DMS79 (cell line): ENCODE measurements at regions not wholly inside any gene's neighbourhood (a gene's known extent, or its start where the extent isn't known, plus 50 kb on each side); places are given as distances from the start of the nearest gene placed in this dataset.
"Not testable (repeated sequence)": the region's sequence is repeated elsewhere in the genome, so short reads cannot be mapped to it uniquely, and the experiment has no call there.

Experiments used
- DNase-seq: peaks from one replicate; lab custom pipeline; 2025; lab: John Stamatoyannopoulos, UW

DNA sequence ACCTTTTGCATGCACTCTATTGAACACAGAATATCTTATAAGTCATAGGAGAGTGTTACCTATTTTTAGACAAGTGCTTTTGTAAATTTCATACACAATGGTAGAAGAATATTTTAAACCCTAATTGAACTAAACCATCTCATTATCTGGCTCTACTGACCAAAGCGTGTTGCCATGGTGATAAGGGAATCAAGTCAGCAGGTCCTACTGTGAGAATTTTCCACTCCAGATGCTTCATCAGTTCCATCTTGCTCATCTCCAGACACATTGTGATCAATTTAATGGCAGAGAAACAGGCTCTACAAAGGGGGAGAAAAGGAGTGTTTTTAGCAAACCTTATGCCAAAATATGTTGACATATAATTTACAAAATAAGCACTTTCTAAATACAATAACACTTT is 621.9 kb upstream of the GHITM start:
- DNase-seq: no peak

DNA sequence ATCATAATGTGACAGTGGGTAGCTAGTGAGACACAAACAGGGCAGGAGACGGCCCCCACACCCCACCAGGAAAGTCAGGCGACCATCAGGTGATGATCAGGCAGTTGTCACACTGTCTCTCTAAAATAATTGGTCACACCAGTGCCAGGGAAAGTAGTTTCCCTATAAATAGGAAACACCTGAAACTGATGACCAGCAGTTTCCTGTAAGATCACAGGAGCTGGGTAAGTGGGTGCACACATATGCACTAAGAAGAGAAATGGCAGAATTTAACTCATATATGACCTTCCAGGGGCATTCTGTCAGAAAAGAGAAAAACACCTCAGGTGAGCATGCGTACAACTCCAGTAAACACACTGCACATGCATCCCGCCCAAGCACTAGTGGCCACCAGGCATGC is 620.5 kb upstream of the GHITM start:
- DNase-seq: no peak

DNA sequence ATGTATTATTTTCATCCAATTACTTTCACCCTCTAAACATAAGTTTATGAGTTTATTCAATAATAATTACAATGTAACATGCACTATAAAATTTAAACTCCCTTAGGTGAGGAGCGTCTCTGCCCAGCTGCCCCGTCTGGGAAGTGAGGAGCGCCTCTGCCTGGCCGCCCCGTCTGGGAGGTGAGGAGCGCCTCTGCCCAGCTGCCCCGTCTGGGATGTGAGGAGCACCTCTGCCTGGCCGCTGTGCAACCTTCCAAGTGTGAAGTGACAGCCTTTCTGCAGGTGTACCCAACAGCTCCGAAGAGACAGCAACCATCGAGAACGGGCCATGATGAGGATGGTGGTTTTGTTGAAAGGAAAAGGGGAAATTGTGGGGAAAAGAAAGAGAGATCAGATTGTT is 618.9 kb upstream of the GHITM start:
- not testable (repeated sequence) for DNase-seq

- no peak for DNase-seq
Measured at GRCh38 chr10:83522456-83522855, 616.9 kb upstream of the GHITM start.

DNA sequence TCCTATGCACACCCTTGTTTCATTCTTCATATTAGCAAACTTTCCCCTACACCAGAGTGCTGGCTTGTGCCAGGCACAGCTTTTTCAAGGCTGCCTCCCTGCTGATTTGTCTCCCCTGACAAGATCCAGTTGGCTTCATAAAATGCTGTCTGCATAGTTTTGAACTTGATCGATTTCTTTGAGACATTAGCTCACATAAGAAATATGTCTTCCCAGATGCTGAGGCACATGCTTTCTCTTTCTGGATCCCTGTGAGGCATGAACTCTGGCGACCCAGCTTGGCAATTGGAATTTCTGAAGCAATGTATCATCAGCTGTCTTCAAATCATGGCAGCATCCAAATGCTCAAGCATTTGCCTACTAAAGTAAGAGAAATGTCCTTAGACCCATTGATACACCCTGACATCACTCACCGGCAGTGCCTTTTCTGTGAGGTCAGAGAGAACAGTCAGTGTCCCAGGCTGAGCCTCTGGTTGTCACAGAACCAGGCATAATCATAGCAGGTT is 616.4 kb upstream of the GHITM start:
- no peak for DNase-seq

DNA sequence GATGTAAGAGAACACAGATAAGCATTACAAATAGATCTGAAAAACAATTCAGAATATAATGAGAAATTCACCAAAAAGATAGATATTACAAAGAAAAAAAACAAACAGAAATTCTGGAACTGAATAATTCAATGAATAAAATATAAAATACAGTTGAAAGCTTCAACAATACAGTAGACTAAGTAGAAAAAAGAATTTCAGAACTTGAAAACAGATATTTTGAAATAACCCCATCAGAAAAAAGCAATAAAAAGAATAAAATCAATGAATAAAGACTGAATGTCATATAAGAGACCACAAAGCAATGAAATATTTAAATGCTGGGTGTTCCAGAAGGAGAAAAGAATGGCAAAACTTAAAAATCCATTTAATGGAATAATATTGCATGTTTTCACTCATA is 611.4 kb upstream of the GHITM start:
- no peak for DNase-seq

GRCh38 chr10:83533290-83533689 is 606.0 kb upstream of the GHITM start:
- DNase-seq: no peak

- DNase-seq: no peak
Measured at GRCh38 chr10:83536426-83536825, 602.9 kb upstream of the GHITM start.

GRCh38 chr10:83538047-83538446 is 601.3 kb upstream of the GHITM start:
- no peak for DNase-seq

DNA sequence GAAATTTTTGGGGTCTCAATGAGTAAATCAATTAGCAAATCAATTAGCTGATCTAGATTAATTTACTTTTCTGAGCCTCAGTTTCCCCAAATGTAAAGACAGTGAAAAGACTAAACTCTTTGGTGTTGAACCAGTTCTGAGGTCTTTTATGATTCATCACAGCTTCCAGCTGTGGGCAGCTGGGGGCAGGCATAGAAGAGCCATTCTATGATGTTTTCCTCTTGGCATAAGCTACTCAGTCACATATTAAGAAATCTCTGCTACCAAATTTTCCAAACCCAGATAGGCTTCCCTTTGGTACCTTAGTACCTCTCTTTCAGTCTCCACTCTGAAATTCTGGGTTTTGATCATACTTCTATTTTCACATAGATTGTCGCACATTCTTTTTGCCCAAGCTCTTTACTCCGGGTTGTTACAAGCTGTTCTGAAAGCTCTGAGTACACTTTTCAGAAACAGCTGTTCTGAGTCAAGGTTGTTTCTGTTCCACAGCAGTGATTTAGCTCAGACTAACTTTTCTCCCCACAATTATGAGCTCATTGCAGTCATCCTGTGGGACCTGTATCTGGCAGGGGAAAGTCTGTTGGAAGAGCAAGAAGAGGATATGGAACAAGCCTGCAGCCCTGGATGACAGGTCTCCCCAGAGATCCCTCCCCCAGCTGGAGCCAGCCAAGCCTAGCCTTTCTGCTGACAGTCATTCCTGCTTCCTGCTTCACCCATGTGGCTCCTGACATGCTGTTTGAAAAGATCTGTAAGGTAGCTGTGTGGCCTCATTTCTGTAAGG is 599.6 kb upstream of the GHITM start:
- DNase-seq: no peak

DNA sequence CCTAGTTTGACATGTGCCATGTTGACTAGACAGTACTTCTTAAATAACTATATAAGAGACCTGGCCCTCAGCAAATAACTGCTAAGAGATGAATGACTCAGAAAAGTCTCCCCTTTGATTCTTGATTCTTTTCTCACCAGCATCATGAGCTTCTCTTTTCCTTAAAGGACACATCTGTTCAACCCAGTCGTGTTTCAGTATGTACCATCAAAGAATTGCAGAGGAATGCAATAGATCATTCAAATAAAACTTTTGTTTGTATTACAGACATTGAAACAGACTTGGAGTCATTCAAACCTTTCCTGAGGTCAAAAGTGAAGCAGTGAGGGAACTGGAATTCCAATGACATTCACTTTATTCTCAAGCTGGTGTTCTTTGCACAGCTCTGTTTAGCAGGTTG is 598.3 kb upstream of the GHITM start:
- DNase-seq: no peak

DNA sequence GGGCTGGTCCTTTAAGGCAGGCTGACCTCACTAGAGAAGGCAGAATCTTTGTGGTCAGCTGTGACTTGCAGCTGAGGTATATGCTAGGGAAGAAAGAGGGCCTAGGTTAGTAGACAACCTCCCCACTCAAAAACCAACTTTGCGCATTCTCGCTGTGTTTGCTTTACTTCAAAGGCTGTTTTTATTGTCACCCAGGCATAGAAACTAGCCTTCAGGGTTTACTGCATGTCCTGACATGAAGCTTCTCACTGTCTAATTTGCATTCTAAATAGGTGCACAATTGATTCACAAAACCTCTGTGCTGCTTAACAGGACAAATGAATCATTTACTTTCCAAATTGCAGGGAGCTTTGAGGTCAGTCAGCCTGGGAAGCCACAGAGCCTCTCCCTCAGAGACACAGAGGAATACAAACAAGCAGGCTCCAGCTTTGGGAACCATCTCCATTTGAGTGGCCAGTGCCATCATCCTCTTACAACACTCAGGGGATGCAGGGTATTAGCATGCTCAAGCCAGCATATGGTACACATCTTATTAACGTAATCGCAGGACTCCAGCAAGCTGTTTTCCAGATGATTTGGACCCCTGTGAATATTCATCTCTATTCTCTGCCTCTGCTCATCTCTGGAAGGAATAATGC is 596.4 kb upstream of the GHITM start:
- DNase-seq: no peak

DNA sequence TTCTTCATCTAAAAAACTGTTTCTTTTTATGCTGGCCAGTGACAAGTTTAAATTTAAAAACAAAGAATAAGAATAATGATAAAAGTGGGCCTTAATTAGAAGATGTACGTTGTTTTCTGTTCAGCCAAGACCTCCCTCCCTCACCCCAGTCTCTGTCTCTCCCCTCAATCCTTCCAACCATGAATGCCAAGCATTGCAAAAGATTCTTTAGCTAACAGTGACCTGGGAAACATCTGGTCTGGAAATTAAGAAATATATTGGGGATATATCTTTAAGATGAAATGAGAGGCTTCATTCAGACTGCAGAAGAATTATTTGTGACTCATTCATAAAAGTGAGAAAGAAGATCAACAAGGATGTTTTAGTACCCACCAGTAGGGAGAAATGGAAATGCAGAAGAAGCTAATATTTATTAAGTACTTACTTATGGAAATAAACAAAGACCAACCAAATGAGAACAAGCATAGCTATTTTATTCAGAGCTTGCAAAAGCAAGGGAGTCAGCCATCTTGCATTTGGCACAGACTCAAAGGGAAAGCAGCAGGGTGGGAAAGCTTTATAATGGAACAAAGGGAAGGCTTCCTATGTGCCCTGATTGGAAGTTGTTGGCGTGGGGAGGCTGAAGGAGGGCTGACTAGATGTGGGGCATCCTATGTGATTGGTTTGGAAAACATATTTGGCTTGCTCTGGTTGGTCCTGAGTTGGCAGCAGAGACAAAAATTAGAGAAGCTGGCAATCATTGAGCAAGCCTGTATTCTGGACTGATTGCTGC is 595.4 kb upstream of the GHITM start:
- no peak for DNase-seq

- DNase-seq: no peak
Measured at GRCh38 chr10:83545901-83546391, 593.4 kb upstream of the GHITM start.

DNA sequence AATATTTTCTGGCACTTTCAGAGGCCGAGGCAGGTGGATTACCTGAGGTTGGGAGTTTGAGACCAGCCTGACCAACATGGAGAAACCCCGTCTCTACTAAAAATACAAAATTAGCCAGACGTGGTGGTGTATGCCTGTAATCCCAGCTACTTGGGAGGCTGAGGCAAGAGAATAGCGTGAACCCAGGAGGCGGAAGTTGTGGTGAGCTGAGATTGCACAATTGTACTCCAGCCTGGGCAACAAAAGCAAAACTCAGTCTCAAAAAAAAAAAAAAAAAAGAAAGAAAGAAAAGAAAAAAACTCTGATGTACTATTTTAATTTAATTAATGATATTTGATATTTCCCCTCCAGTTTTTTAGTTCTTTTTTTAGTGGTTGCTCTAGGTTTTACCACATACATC is 588.1 kb upstream of the GHITM start:
- not testable (repeated sequence) for DNase-seq

DNA sequence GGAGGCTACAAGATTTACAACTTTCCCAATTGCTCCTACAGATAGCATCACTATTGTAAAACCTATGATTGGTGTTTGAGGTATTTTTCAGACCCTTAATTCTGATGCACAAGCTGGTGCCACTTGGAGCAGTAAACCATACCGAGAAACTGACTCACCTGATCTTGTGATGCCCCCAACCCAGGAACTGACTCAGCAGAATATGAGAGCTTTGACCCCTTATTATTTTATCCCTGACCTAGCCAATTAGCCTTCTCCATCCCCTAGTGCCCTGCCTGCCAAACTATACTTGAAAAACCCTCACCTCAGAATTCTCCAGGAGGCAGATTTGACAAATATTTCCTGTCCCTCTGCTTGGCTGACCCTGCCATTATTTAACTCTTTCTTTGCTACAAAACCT is 585.9 kb upstream of the GHITM start:
- no peak for DNase-seq

- DNase-seq: no peak
Measured at GRCh38 chr10:83555264-83555663, 584.0 kb upstream of the GHITM start.

GRCh38 chr10:83562381-83562780 is 576.9 kb upstream of the GHITM start:
- DNase-seq: no peak

GRCh38 chr10:83564889-83565588 is 574.3 kb upstream of the GHITM start:
- DNase-seq: no peak

DNA sequence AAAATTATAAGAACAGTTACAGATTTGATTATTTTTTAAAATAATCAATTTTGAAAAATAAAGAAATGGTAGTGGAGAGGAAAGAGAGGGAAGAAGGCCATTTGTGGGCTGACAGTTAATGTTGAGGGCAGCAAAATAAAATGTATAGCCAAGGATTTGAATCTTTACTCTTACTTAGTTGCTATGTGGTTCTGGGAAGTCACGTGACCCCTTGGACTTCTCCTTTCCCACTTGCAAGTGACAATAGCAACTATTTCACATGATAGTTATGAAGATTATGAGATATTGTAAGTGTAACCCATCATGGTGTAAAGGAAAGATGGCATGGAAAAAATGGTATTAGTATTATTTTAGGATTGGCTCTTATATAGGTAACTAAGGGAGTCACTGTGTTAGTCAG is 567.3 kb upstream of the GHITM start:
- DNase-seq: no peak

DNA sequence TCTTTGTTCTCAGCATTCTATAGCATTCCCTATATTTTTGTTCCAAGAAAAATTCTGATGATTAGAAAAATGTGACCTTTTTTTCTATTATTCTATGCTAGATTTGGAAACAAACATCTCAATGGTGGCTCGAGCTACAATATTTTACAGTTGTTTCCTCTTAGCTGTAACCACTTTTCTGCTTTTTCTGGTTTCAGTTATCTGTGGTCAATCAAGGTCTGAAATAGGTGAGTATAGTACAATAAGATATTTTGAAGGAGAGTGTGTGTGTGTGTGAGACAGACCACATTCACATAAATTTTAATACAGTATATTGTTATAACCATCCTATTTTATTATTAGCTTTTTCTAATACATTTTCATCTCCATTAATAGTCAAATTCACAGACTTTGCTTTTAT is 564.5 kb upstream of the GHITM start:
- DNase-seq: no peak

- DNase-seq: no peak
Measured at GRCh38 chr10:83577421-83577820, 561.9 kb upstream of the GHITM start.
